Suprapubic skin (tissue), 3 donors: ENCODE measurements at regions not wholly inside any gene's neighbourhood (a gene's known extent, or its start where the extent isn't known, plus 50 kb on each side); places are given as distances from the start of the nearest gene placed in this dataset.

Experiments
- CTCF ChIP-seq, 2 donors: fragments of 200-600 bp in 1 of 2; fragments of 450-650 bp in 1 of 2; sonication (generic) in 1 of 2; IDR thresholded peaks; one replicate each; pipeline ENCODE4 v1.5.1; 2016 to 2019; ENCODE audit warnings: antibody characterized with exemption in 2 of 2, mild to moderate bottlenecking in 1 of 2, moderate library complexity in 1 of 2
- POLR2A ChIP-seq, 2 donors: fragments of 450-650 bp; IDR thresholded peaks; one replicate each; pipeline ENCODE4 v1.6.1; 2017; ENCODE audit warnings: antibody characterized with exemption in 2 of 2, mild to moderate bottlenecking in 2 of 2, moderate library complexity in 2 of 2

- TF ChIP-seq POLR2A (IDR thresholded peaks at IDR 0.05) = no peak
- no peak for TF ChIP-seq CTCF (IDR thresholded peaks at IDR 0.05)
These were observed 1350.7 kb downstream of the ZPLD1 start for GRCh38 chr3:103785537-103785936.
